Liver (tissue), 8 donors: ENCODE measurements at regions not wholly inside any gene's neighbourhood (a gene's known extent, or its start where the extent isn't known, plus 50 kb on each side); places are given as distances from the start of the nearest gene placed in this dataset.

Experiments used
- DNase-seq: peaks from one replicate; pipeline ENCODE4 v3.0.0-alpha.2; 2017; ENCODE audit warnings: low spot score
- H3K27ac ChIP-seq, 2 donors: one replicate each; pipeline ENCODE4 v1.7.0; 2013; ENCODE audit warnings: inconsistent platforms in 2 of 2, low read length in 2 of 2, control low read depth in 1 of 2, low read depth in 1 of 2, mild to moderate bottlenecking in 1 of 2
- H3K27me3 ChIP-seq, 4 donors: one replicate each; pipeline versions ENCODE4 v1.6.1 to v1.7.0; 2013; ENCODE audit warnings: low read length in 3 of 4, inconsistent platforms in 1 of 4, mild to moderate bottlenecking in 1 of 4, moderate library complexity in 1 of 4; ENCODE audit not compliant: control insufficient read depth in 4 of 4, insufficient read depth in 4 of 4
- H3K36me3 ChIP-seq, 4 donors: one replicate each; pipeline versions ENCODE4 v1.6.1 to v1.7.0; 2013; ENCODE audit warnings: low read length in 3 of 4, mild to moderate bottlenecking in 3 of 4, low read depth in 1 of 4, moderate library complexity in 1 of 4; ENCODE audit not compliant: control insufficient read depth in 4 of 4, insufficient read depth in 3 of 4
- H3K4me1 ChIP-seq, 4 donors: one replicate each; pipeline versions ENCODE4 v1.6.1 to v1.7.0; 2013; ENCODE audit warnings: low read length in 3 of 4, mild to moderate bottlenecking in 3 of 4, moderate library complexity in 1 of 4; ENCODE audit not compliant: control insufficient read depth in 4 of 4, insufficient read depth in 4 of 4
- H3K4me3 ChIP-seq, 3 donors: one replicate each; pipeline versions ENCODE4 v1.6.1 to v1.7.0; 2013; ENCODE audit warnings: low read length in 3 of 3, control low read depth in 1 of 3, low read depth in 1 of 3, mild to moderate bottlenecking in 1 of 3
- H3K9ac ChIP-seq, 2 donors: one replicate each; pipeline ENCODE4 v1.7.0; 2013; ENCODE audit warnings: low read length in 2 of 2, mild to moderate bottlenecking in 2 of 2, moderate library complexity in 2 of 2, control low read depth in 1 of 2, low read depth in 1 of 2
- H3K9me3 ChIP-seq, 4 donors: one replicate each; pipeline versions ENCODE4 v1.6.1 to v1.7.0; 2013; ENCODE audit warnings: low read length in 3 of 4; ENCODE audit not compliant: control insufficient read depth in 4 of 4
- EGR1 ChIP-seq, 2 donors: IDR thresholded peaks; 2 replicates each; pipeline ENCODE4 v1.6.1; 2016 to 2018; ENCODE audit warnings: antibody characterized with exemption in 2 of 2, low read depth in 2 of 2
- FOXA1 ChIP-seq: IDR thresholded peaks from 2 replicates; pipeline ENCODE4 v1.6.1; 2016; ENCODE audit warnings: antibody characterized with exemption
- FOXA2 ChIP-seq: IDR thresholded peaks from 2 replicates; pipeline ENCODE4 v1.6.1; 2016; ENCODE audit warnings: antibody characterized with exemption
- GABPA ChIP-seq, 2 donors: IDR thresholded peaks in 1 of 2; conservative IDR thresholded peaks in 1 of 2; 2 replicates each; pipeline ENCODE4 v1.6.1; 2016; ENCODE audit warnings: antibody characterized with exemption in 2 of 2, mild to moderate bottlenecking in 1 of 2, moderate library complexity in 1 of 2
- HNF4A ChIP-seq, 2 donors: conservative IDR thresholded peaks; 2 replicates each; pipeline ENCODE4 v1.6.1; 2016; ENCODE audit warnings: antibody characterized with exemption in 2 of 2, mild to moderate bottlenecking in 2 of 2
- HNF4G ChIP-seq: IDR thresholded peaks from 2 replicates; pipeline ENCODE4 v1.6.1; 2016; ENCODE audit warnings: antibody characterized with exemption
- JUND ChIP-seq, 2 donors: IDR thresholded peaks; 2 replicates each; pipeline ENCODE4 v1.6.1; 2016; ENCODE audit warnings: antibody characterized with exemption in 2 of 2
- NR2F2 ChIP-seq: IDR thresholded peaks from 2 replicates; pipeline ENCODE4 v1.6.1; 2016; ENCODE audit warnings: antibody characterized with exemption
- RAD21 ChIP-seq, 2 donors: IDR thresholded peaks; 2 replicates each; pipeline ENCODE4 v1.6.1; 2016; ENCODE audit warnings: antibody characterized with exemption in 2 of 2, mild to moderate bottlenecking in 2 of 2
- RXRA ChIP-seq, 2 donors: IDR thresholded peaks; 2 replicates each; pipeline ENCODE4 v1.6.1; 2017 to 2018; ENCODE audit warnings: antibody characterized with exemption in 2 of 2, mild to moderate bottlenecking in 1 of 2
- SP1 ChIP-seq: IDR thresholded peaks from 2 replicates; pipeline ENCODE4 v1.6.1; 2018; ENCODE audit warnings: antibody characterized with exemption, mild to moderate bottlenecking
- TAF1 ChIP-seq: conservative IDR thresholded peaks from 2 replicates; pipeline ENCODE4 v1.6.1; 2016; ENCODE audit warnings: antibody characterized with exemption, mild to moderate bottlenecking
- YY1 ChIP-seq: IDR thresholded peaks from 2 replicates; pipeline ENCODE4 v1.6.1; 2016; ENCODE audit warnings: antibody characterized with exemption, mild to moderate bottlenecking
- WGBS: extraction: QIAGEN DNeasy Blood & Tissue Kit; methylation state at CpG from one replicate; pipeline ENCODE4 v1.1.7; 2013; 5-methylcytosine and 5-hydroxymethylcytosine counted together
- TF ChIP-seq, protein P1 (sequence below): IDR thresholded peaks from 2 replicates; pipeline ENCODE4 v1.6.1; 2016; ENCODE audit warnings: antibody characterized with exemption
- TF ChIP-seq, protein P2 (sequence below): IDR thresholded peaks from 2 replicates; pipeline ENCODE4 v1.6.1; 2016; ENCODE audit warnings: antibody characterized with exemption
- TF ChIP-seq, protein P3 (sequence below): fragments of 150-350 bp; IDR thresholded peaks from 2 replicates; pipeline ENCODE4 v1.5.1; 2017; ENCODE audit warnings: improper control_type of control experiment, low read depth, low read length; ENCODE audit not compliant: missing input control
- TF ChIP-seq, protein P4 (sequence below): IDR thresholded peaks from 2 replicates; pipeline ENCODE4 v1.6.1; 2016; ENCODE audit warnings: antibody characterized with exemption
- TF ChIP-seq, protein P5 (sequence below): IDR thresholded peaks from 2 replicates; pipeline ENCODE4 v1.6.1; 2016; ENCODE audit warnings: antibody characterized with exemption, mild to moderate bottlenecking
- donor health status: healthy.
- donor health status: healthy.
- donor health status: healthy.
- donor health status: healthy.
- donor health status: healthy.

DNA sequence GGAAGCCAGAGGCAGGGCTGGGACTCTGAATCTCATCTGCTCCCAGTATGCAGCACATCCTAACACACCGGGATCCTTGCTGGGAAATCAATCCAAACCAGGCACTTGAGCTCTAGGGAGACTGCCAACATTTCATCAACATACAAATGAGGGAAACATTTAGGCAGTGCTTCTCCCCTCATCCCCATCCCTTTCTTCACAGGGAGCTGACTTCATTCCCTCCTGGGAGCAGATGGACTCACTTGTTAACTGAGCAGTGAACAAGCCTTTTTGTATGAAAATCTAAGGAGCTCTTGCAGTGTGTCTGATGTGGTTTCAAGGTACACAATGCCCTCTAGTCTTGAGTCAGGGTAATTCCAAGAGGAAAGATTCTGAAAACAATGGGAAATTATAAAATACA is 96.3 kb downstream of the TMEM114 start:
- Histone ChIP-seq H3K27ac (no peak overlapping the region), H3K27me3 (no peaks in the 10 kb centered on the region), H3K36me3 (no peaks in the 10 kb centered on the region), H3K9ac (no peak overlapping the region), H3K4me1 (peaks cover 0 to 6% (median 0%) of the 10 kb centered on the region in 4 donors), H3K4me3 (no peak overlapping the region), H3K9me3 (no peaks in the 10 kb centered on the region)
- no peak for DNase-seq
- TF ChIP-seq EGR1 (IDR thresholded peaks at IDR 0.05; ENCODE audit: low read depth in 2 of 2) (no peak), RAD21 (IDR thresholded peaks at IDR 0.05) (peak in 1 of 2 donors; percentile 8)
- 48% methylated on average over 1 of the region's 1 CpG for WGBS

DNA sequence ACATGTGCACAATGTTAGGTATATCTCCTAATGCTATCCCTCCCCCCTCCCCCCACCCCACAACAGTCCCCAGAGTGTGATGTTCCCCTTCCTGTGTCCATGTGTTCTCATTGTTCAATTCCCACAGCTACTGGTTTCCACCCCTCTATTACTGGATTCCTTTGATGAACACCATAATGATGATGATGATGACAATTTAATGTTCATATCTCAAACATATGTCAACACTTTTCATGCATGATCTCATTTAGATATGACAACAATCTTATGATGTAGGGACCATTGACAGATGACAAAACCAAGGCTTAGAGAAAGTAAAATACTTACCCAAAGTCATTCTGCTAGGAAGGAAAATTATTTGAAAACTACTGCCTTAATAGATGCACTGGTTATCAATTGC is 97.6 kb downstream of the TMEM114 start:
- H3K9ac ChIP-seq = no peak overlapping the region
- H3K4me3 ChIP-seq = no peak overlapping the region
- no peaks in the 10 kb centered on the region for H3K27me3 ChIP-seq
- no peaks in the 10 kb centered on the region for H3K9me3 ChIP-seq
- no peak for DNase-seq
- no peak overlapping the region for H3K27ac ChIP-seq
- peaks cover 0 to 6% (median 0%) of the 10 kb centered on the region in 4 donors for H3K4me1 ChIP-seq
- TF ChIP-seq, protein P1, sequence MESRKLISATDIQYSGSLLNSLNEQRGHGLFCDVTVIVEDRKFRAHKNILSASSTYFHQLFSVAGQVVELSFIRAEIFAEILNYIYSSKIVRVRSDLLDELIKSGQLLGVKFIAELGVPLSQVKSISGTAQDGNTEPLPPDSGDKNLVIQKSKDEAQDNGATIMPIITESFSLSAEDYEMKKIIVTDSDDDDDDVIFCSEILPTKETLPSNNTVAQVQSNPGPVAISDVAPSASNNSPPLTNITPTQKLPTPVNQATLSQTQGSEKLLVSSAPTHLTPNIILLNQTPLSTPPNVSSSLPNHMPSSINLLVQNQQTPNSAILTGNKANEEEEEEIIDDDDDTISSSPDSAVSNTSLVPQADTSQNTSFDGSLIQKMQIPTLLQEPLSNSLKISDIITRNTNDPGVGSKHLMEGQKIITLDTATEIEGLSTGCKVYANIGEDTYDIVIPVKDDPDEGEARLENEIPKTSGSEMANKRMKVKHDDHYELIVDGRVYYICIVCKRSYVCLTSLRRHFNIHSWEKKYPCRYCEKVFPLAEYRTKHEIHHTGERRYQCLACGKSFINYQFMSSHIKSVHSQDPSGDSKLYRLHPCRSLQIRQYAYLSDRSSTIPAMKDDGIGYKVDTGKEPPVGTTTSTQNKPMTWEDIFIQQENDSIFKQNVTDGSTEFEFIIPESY = no peak
- TF ChIP-seq HNF4A (conservative IDR thresholded peaks at IDR 0.05) (no peak), NR2F2 (no peak), RAD21 (IDR thresholded peaks at IDR 0.05) (no peak), EGR1 (IDR thresholded peaks at IDR 0.05; ENCODE audit: low read depth in 2 of 2) (no peak), YY1 (no peak), FOXA1 (no peak), TAF1 (no peak), JUND (IDR thresholded peaks at IDR 0.05) (no peak), FOXA2 (no peak), GABPA (IDR thresholded peaks at IDR 0.05 in 1 of 2, conservative IDR thresholded peaks at IDR 0.05 in 1 of 2) (no peak), RXRA (IDR thresholded peaks at IDR 0.05) (no peak), SP1 (no peak), HNF4G (no peak)
- TF ChIP-seq, protein P2, sequence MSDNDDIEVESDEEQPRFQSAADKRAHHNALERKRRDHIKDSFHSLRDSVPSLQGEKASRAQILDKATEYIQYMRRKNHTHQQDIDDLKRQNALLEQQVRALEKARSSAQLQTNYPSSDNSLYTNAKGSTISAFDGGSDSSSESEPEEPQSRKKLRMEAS = no peak
- TF ChIP-seq, protein P3, sequence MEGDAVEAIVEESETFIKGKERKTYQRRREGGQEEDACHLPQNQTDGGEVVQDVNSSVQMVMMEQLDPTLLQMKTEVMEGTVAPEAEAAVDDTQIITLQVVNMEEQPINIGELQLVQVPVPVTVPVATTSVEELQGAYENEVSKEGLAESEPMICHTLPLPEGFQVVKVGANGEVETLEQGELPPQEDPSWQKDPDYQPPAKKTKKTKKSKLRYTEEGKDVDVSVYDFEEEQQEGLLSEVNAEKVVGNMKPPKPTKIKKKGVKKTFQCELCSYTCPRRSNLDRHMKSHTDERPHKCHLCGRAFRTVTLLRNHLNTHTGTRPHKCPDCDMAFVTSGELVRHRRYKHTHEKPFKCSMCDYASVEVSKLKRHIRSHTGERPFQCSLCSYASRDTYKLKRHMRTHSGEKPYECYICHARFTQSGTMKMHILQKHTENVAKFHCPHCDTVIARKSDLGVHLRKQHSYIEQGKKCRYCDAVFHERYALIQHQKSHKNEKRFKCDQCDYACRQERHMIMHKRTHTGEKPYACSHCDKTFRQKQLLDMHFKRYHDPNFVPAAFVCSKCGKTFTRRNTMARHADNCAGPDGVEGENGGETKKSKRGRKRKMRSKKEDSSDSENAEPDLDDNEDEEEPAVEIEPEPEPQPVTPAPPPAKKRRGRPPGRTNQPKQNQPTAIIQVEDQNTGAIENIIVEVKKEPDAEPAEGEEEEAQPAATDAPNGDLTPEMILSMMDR = no peak
- TF ChIP-seq, protein P4, sequence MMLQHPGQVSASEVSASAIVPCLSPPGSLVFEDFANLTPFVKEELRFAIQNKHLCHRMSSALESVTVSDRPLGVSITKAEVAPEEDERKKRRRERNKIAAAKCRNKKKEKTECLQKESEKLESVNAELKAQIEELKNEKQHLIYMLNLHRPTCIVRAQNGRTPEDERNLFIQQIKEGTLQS = no peak
- TF ChIP-seq, protein P5, sequence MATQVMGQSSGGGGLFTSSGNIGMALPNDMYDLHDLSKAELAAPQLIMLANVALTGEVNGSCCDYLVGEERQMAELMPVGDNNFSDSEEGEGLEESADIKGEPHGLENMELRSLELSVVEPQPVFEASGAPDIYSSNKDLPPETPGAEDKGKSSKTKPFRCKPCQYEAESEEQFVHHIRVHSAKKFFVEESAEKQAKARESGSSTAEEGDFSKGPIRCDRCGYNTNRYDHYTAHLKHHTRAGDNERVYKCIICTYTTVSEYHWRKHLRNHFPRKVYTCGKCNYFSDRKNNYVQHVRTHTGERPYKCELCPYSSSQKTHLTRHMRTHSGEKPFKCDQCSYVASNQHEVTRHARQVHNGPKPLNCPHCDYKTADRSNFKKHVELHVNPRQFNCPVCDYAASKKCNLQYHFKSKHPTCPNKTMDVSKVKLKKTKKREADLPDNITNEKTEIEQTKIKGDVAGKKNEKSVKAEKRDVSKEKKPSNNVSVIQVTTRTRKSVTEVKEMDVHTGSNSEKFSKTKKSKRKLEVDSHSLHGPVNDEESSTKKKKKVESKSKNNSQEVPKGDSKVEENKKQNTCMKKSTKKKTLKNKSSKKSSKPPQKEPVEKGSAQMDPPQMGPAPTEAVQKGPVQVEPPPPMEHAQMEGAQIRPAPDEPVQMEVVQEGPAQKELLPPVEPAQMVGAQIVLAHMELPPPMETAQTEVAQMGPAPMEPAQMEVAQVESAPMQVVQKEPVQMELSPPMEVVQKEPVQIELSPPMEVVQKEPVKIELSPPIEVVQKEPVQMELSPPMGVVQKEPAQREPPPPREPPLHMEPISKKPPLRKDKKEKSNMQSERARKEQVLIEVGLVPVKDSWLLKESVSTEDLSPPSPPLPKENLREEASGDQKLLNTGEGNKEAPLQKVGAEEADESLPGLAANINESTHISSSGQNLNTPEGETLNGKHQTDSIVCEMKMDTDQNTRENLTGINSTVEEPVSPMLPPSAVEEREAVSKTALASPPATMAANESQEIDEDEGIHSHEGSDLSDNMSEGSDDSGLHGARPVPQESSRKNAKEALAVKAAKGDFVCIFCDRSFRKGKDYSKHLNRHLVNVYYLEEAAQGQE = no peak
- no peaks in the 10 kb centered on the region for H3K36me3 ChIP-seq
